ENCODE measurements at regions not wholly inside any gene's neighbourhood (a gene's known extent, or its start where the extent isn't known, plus 50 kb on each side); places are given as distances from the start of the nearest gene placed in this dataset.

GRCh38 chr9:109994141-109994540 is 213.8 kb downstream of the C9orf152 start (continued):
- TF ChIP-seq PATZ1 (CRISPR knock-in tag; IDR thresholded peaks at IDR 0.05): no peak
- TF ChIP-seq, protein P1, sequence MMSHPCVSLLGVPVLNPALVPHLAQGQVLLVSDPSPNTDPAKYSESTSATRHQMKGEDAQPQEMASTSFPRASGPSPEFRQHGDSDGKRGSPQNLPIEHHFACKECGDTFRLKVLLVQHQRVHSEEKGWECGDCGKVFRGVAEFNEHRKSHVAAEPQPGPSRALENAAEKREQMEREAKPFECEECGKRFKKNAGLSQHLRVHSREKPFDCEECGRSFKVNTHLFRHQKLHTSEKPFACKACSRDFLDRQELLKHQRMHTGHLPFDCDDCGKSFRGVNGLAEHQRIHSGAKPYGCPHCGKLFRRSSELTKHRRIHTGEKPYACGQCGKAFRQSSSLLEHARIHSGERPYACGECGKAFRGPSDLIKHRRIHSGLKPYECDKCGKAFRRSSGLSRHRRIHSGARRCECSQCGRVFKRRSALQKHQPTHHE (CRISPR knock-in tag; IDR thresholded peaks at IDR 0.05; ENCODE audit: borderline replicate concordance): no peak

GRCh38 chr9:109996936-109997580 is 210.9 kb downstream of the C9orf152 start:
- CTCF ChIA-PET (ENCODE audit: low intra/inter-chr PET ratio, low total read pairs): no interaction called here
- Histone ChIP-seq H3K9me3 (ENCODE audit: low read length) (no peaks in the 10 kb centered on the region), H3K27me3 (ENCODE audit: control insufficient read depth in 1 of 2, insufficient read depth in 2 of 2, low read length in 2 of 2) (no peaks in the 10 kb centered on the region), H3K36me3 (replicated peaks in 1 of 2; ENCODE audit: control insufficient read depth in 1 of 2, insufficient read depth in 2 of 2, low read length in 2 of 2) (no peaks in the 10 kb centered on the region), H3K9ac (ENCODE audit: insufficient read depth, low read depth, low read length) (no peak overlapping the region), H4K20me1 (ENCODE audit: insufficient read depth, low read length) (no peaks in the 10 kb centered on the region), H2AFZ (ENCODE audit: low read length) (no peak overlapping the region), H3K4me3 (replicated peaks in 1 of 3; ENCODE audit: insufficient read depth in 1 of 3, low read depth in 2 of 3, low read length in 3 of 3) (no peak overlapping the region), H3K27ac (ENCODE audit: extremely low read length, insufficient read depth, low read length) (no peak overlapping the region), H3K4me1 (ENCODE audit: insufficient read depth, low read length) (no peaks in the 10 kb centered on the region), H3K4me2 (ENCODE audit: low read depth, low read length) (no peak overlapping the region), H3K79me2 (ENCODE audit: insufficient read depth, low read length) (no peaks in the 10 kb centered on the region)
- 48% methylated on average over 7 of the region's 7 CpGs for WGBS (ENCODE audit: low lambda C conversion rate)
- BruUV-seq (replicated peaks): no TSS peak
- in situ Hi-C loops (cut with HindIII; ENCODE audit: extremely low pct_ligation_motif_present, low pct_unique_long_range_greater_than_20kb): no loop called here
- no peak for ATAC-seq
- FAIRE-seq: no peak
- intact Hi-C loops (cut with micrococcal nuclease; ENCODE audit: unreplicated experiment): no loop called here
- DNase-seq (ENCODE audit: low spot score): no peak
- POLR2A ChIA-PET: no interaction called here
- no peak for TF ChIP-seq LCORL (IDR thresholded peaks at IDR 0.05)
- no peak for TF ChIP-seq LCORL (CRISPR knock-in tag; IDR thresholded peaks at IDR 0.05)
- TF ChIP-seq ZNF256 (CRISPR knock-in tag; conservative IDR thresholded peaks at IDR 0.05): no peak
- TF ChIP-seq, protein P2, sequence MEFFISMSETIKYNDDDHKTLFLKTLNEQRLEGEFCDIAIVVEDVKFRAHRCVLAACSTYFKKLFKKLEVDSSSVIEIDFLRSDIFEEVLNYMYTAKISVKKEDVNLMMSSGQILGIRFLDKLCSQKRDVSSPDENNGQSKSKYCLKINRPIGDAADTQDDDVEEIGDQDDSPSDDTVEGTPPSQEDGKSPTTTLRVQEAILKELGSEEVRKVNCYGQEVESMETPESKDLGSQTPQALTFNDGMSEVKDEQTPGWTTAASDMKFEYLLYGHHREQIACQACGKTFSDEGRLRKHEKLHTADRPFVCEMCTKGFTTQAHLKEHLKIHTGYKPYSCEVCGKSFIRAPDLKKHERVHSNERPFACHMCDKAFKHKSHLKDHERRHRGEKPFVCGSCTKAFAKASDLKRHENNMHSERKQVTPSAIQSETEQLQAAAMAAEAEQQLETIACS (CRISPR knock-in tag; IDR thresholded peaks at IDR 0.05): no peak
- no peak for TF ChIP-seq PRDM15 (CRISPR knock-in tag; IDR thresholded peaks at IDR 0.05)
- TF ChIP-seq GFI1 (CRISPR knock-in tag; IDR thresholded peaks at IDR 0.05; ENCODE audit: borderline replicate concordance): no peak
- no peak for TF ChIP-seq NFATC3 (CRISPR knock-in tag; IDR thresholded peaks at IDR 0.05)
- TF ChIP-seq MLXIP (CRISPR knock-in tag; IDR thresholded peaks at IDR 0.05; ENCODE audit: borderline replicate concordance): no peak
- TF ChIP-seq, protein P3, sequence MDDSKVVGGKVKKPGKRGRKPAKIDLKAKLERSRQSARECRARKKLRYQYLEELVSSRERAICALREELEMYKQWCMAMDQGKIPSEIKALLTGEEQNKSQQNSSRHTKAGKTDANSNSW (CRISPR knock-in tag; IDR thresholded peaks at IDR 0.05; ENCODE audit: borderline replicate concordance): no peak
